DMS53 (cell line): ENCODE measurements at regions not wholly inside any gene's neighbourhood (a gene's known extent, or its start where the extent isn't known, plus 50 kb on each side); places are given as distances from the start of the nearest gene placed in this dataset.
"Not testable (repeated sequence)": the region's sequence is repeated elsewhere in the genome, so short reads cannot be mapped to it uniquely, and the experiment has no call there.

Source experiments
- DNase-seq: peaks from one replicate; lab custom pipeline; 2025; lab: John Stamatoyannopoulos, UW

DNA sequence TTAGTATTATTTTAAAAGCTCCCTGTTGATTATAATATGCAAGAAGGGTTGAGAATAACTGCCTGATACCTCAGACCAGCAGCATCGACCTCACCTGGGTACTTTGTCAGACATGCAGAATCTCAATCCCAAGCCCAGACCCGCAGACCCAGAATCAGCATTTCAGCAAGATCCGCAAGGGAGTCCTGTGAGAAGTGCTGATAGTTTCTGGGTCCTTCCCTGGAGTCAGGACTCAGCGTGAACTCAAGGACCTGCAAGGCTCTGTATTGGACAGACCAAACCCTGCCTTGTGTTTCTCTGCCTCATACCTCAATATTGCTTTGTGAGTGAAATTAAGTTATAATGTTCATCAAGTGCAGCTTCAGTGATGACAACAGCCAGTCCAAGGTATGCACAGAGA lies 149.5 kb upstream of the NPY start:
- no peak for DNase-seq

DNA sequence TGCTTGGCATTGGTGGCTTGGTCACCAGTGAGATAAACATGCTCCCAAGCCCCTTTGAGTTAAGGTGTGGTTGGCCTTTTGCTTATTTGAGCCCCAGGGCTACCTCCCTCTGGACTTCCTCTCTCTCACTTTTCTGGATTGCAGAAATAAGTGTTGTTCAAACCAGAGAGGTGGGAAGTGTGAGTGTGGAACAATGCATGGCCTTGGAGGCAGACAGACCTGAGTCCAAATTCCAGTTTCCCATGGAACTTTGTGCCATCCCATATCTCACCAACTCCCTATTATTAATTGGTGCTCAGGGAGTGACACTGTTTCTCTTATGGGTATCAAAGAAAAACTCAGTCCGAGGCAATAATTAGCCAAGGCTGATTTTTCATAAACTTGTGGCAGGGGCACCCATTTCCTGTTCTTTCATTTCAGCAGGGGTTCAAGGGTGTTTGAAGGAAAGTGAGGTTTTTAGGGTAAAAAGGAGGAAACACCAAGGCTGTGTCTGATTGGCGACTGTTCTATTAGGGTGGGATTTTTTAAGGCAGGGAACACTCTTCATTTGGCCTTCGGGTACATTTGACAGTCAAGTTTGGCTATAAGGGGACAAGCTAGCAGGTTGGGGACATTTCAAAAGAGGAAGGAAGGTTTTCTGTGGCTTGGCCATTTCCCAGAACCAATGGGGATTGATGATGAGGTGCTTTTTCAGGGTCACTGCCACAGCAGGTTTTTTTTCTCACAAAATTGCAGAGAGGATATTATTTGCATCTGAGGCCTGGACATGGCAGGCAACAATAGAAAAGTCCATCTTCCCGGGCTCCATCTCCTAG lies 148.8 kb upstream of the NPY start:
- DNase-seq, result no peak

- no peak for DNase-seq
These were observed 146.7 kb upstream of the NPY start for GRCh38 chr7:24137338-24137737.

DNA sequence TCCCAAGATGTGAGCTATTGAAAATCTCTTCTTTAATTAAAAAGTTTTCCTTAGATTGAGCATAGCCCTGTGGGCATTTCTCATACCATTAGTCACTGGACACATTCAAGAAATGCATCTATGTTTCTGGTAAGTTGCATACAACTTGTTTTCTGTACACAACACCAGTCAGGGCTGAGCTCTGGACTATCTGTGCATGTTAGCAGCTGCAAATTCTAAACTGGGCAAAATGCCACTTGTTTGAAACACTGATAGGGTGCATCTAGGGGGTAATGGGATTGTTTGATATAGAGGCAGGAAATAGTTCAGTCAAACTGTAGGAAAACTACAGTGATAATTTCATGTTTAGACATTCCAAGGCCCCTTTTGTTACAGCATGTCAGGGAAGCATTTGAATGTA lies 145.6 kb upstream of the NPY start:
- no peak for DNase-seq

GRCh38 chr7:24140001-24140400 lies 144.0 kb upstream of the NPY start:
- DNase-seq, result no peak

- DNase-seq, result no peak
These were observed 142.0 kb upstream of the NPY start for GRCh38 chr7:24141874-24142509.

DNA sequence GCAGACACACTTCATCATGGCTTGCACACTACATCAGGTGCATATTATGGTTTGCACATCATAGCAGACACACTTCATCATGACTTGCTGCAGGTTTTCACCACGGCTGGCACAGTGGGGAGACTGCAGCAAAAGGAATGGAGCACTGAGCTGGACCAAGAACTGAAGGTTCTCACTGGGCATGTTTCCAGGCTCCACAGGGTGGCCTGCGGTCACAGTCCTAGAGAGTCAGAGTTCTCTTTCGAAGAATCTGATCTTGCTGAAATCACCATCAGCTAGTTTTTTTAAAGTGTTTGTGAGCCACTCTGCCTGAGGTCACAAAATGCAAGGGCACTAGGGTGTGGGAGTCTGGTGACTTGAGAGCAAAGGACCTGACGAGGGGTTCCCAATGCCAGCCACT lies 140.4 kb upstream of the NPY start:
- no peak for DNase-seq

DNA sequence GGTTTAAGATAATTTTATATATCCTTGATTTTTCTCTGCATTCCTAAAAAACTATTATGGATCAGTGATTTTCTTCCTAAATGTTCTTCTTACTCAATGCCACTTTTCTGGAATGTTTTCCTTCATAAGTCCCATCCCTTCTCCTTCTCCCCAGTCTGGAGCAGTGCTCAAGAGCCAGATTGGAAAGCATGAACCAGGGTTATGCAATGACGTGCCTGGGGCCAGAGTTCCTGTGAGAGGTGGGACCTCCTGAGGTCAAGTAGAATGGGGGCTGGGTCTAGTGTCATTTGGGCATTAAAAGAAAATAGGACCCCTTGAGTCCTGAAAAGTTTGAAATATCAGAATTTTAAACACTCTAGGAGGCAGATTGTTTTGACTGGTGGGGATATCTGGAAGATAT lies 132.0 kb upstream of the NPY start:
- no peak for DNase-seq

GRCh38 chr7:24152356-24152755 lies 131.6 kb upstream of the NPY start:
- peak; percentile 42 for DNase-seq

GRCh38 chr7:24152877-24153472 lies 131.0 kb upstream of the NPY start:
- DNase-seq, result no peak

- no peak for DNase-seq
These were observed 126.3 kb upstream of the NPY start for GRCh38 chr7:24157666-24158065.

DNA sequence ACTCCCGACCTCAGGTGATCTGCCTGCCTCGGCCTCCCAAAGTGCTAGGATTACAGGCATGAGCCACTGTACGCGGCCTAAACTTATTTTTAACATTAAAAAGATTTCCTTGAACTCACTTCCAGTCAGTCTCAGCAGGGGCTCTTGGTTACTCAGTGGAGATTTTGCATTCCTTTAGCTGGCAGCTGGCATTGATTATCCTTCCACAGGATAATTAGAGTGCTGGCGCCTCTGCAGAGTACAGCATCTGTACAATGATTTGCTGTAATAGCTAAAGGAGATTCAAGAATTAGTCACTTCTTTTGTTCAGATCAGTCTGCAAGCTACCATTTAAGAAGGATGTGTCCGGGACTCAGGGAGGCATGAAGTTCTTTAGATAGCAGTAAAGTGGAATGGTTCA lies 125.0 kb upstream of the NPY start:
- DNase-seq, result no peak

- no peak for DNase-seq
These were observed 119.6 kb upstream of the NPY start for GRCh38 chr7:24164401-24164800.

- DNase-seq, result no peak
These were observed 114.8 kb upstream of the NPY start for GRCh38 chr7:24169077-24169624.

GRCh38 chr7:24171951-24172350 lies 112.0 kb upstream of the NPY start:
- not testable (repeated sequence) for DNase-seq

DNA sequence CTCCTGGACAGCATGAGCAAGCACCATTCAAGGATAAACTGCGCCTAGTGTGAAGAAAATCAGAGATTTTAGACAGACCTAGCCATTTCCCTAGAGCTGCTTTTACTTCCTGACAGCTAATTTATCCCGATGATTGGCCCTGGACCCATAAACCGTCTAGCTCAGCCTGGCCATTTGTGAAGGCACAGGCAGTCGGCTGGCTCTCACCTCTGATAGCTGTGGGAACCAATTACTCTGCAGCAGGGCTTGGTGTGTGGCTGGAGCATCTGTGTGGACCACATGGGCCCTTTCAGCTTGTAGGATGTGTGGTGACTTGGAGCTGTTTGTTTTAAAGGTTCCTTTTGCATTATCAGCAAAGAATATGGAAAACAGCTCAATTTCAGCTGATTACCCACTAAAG lies 111.1 kb upstream of the NPY start:
- DNase-seq, result no peak

DNA sequence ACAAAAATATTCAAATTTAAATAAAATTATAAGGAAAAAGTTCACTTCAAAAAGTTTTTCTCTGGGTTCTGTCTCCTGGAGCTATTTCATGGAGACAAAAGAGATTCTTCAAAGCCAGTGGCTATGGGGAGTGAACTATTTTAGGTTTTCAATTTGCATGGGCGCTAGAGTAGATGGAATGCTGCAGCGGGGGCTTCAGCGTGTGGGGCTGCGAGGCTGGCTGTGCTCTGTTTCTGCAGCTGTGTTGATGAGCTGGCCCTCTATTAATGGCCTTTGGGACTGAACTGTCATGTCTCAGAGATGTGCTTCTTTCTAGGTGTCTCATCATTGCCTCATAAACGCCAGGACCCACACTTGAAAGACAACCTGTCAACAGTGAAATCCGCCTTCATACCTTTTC lies 108.4 kb upstream of the NPY start:
- no peak for DNase-seq

- DNase-seq, result no peak
These were observed 105.0 kb upstream of the NPY start for GRCh38 chr7:24178811-24179570.

DNA sequence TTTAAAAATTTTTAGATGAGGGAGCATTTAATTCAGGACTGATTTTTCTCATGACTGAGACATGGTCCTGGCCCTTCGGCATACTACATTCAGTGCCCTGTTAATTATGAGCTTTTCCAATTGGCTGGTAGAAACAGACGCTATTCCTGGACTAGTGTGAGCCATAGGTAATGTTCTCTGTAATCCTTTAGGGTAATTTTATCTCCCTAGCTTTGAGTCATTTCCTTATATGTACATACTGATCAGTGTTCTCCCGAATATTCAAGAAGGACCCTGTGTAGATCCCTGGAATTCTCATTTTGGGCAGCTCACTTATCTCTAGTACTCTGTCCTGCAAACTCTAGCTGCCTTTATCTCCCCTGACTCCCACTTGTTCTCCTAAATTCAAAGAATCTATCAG lies 92.6 kb upstream of the NPY start:
- DNase-seq, result no peak

GRCh38 chr7:24192053-24192452 lies 91.9 kb upstream of the NPY start:
- peak; percentile 69 for DNase-seq

DNA sequence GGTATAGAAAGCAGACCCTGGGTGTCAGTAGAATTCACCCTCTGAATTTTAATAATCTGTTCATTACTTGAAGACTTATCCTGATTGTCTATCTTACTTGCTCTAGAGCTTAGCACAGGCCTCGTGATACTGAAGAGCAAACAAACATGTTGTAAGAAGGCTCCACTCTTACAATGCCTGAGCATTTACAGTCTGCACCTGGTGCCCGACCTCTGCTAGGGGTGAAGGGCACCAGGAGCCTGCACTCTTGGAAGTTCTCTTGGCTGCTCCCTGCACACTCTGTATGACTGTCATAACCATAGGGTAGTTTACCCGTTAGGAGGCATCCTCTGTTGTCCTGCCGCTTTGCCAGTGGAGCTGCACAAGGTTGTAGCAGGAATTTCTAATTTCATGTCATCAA lies 91.3 kb upstream of the NPY start:
- DNase-seq, result peak; percentile 88

- DNase-seq, result peak; percentile 29
These were observed 86.1 kb upstream of the NPY start for GRCh38 chr7:24197852-24198251.
